ENCODE measurements at regions not wholly inside any gene's neighbourhood (a gene's known extent, or its start where the extent isn't known, plus 50 kb on each side); places are given as distances from the start of the nearest gene placed in this dataset.
"Not testable (repeated sequence)": the region's sequence is repeated elsewhere in the genome, so short reads cannot be mapped to it uniquely, and the experiment has no call there.

- TF ChIP-seq CTCF (IDR thresholded peaks at IDR 0.05; ENCODE audit: low read depth, low read length) = no peak
Observed at GRCh38 chr2:39881948-39882347, 102.9 kb upstream of the THUMPD2 start.

GRCh38 chr2:39881494-39881893, 102.4 kb upstream of the THUMPD2 start:
- no peak for DNase-seq (ENCODE audit: extremely low read depth, low read depth)
- no peak for TF ChIP-seq CTCF (IDR thresholded peaks at IDR 0.05; ENCODE audit: low read depth, low read length)

More at GRCh38 chr2:39881948-39882347, 102.9 kb upstream of the THUMPD2 start:
- DNase-seq (ENCODE audit: extremely low read depth, low read depth) = no peak

GRCh38 chr2:39879001-39879400, 99.9 kb upstream of the THUMPD2 start:
- DNase-seq (ENCODE audit: extremely low read depth, low read depth) = not testable (repeated sequence)

- TF ChIP-seq CTCF (IDR thresholded peaks at IDR 0.05; ENCODE audit: low read depth, low read length) = no peak
- DNase-seq (ENCODE audit: extremely low read depth, low read depth) = no peak
Observed at GRCh38 chr2:39875914-39876267, 96.8 kb upstream of the THUMPD2 start.

- TF ChIP-seq CTCF (IDR thresholded peaks at IDR 0.05; ENCODE audit: low read depth, low read length) = no peak
- peak; percentile 79 for DNase-seq (ENCODE audit: extremely low read depth, low read depth)
Observed at GRCh38 chr2:39875182-39875913, 96.3 kb upstream of the THUMPD2 start.

GRCh38 chr2:39874236-39874635, 95.2 kb upstream of the THUMPD2 start:
- no peak for DNase-seq (ENCODE audit: extremely low read depth, low read depth)
- TF ChIP-seq CTCF (IDR thresholded peaks at IDR 0.05; ENCODE audit: low read depth, low read length) = no peak

- TF ChIP-seq CTCF (IDR thresholded peaks at IDR 0.05; ENCODE audit: low read depth, low read length) = no peak
- DNase-seq (ENCODE audit: extremely low read depth, low read depth) = no peak
Observed at GRCh38 chr2:39873586-39873985, 94.5 kb upstream of the THUMPD2 start.

- DNase-seq (ENCODE audit: extremely low read depth, low read depth) = no peak
- no peak for TF ChIP-seq CTCF (IDR thresholded peaks at IDR 0.05; ENCODE audit: low read depth, low read length)
Observed at GRCh38 chr2:39872748-39873147, 93.7 kb upstream of the THUMPD2 start.

Data from AG09319 (cell line).